Neural progenitor cell (in vitro differentiated cells): ENCODE measurements at regions not wholly inside any gene's neighbourhood (a gene's known extent, or its start where the extent isn't known, plus 50 kb on each side); places are given as distances from the start of the nearest gene placed in this dataset.

Experiments
- CTCF ChIP-seq: fragments of 200-600 bp; sonication (generic); IDR thresholded peaks from 2 replicates; pipeline ENCODE4 v1.5.1; 2017; ENCODE audit warnings: antibody characterized with exemption, mild to moderate bottlenecking
- EZH2 ChIP-seq: fragments of 200-600 bp; sonication (generic); IDR thresholded peaks from 2 replicates; pipeline ENCODE4 v1.6.1; 2017; ENCODE audit warnings: antibody characterized with exemption, mild to moderate bottlenecking, moderate library complexity
- EZH2phosphoT487 ChIP-seq: fragments of 200-600 bp; sonication (generic); IDR thresholded peaks from 2 replicates; pipeline ENCODE4 v1.6.1; 2017; ENCODE audit warnings: antibody characterized with exemption

- no peak for TF ChIP-seq CTCF
- TF ChIP-seq EZH2phosphoT487, result no peak
- no peak for TF ChIP-seq EZH2
These were observed 394.7 kb upstream of the GRM3 start for GRCh38 chr7:86248977-86249376.
